ENCODE measurements at regions not wholly inside any gene's neighbourhood (a gene's known extent, or its start where the extent isn't known, plus 50 kb on each side); places are given as distances from the start of the nearest gene placed in this dataset.

DNA sequence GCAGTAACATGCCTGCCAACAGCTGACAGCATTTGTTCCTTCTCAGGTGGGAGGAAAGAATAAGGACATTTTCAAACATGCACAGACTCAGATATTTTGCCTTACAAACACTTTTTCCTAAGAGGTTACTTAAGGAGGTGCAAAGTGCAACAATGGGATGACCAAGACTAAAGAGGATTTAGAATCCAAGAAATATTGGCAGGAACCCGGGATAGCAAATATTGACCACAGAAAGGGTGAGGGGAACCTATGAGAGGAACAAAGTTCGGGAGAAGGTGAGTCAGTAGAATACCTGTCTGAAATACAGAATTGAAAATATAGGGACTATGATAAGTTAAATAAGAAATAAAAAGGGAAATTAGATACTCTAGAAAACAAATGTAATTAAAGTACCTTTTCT lies 321.9 kb upstream of the EMCN start:
- no peak overlapping the region for H3K4me3 ChIP-seq (ENCODE audit: low read depth, low read length, poor library complexity, severe bottlenecking)
- no peaks in the 10 kb centered on the region for H3F3A ChIP-seq (ENCODE audit: insufficient read depth, low read length)
- H2AFZ ChIP-seq (ENCODE audit: low read length): no peak overlapping the region
- no peaks in the 10 kb centered on the region for H3K9me2 ChIP-seq (ENCODE audit: low read depth, low read length)
- H3K4me2 ChIP-seq (ENCODE audit: low read length): no peak overlapping the region
- no peaks in the 10 kb centered on the region for H3K9me3 ChIP-seq (ENCODE audit: low read length)
- H4K20me1 ChIP-seq (ENCODE audit: insufficient read depth, low read length): no peaks in the 10 kb centered on the region
- H3K4me1 ChIP-seq (ENCODE audit: insufficient read depth, low read length, severe bottlenecking): no peaks in the 10 kb centered on the region
- H3K79me2 ChIP-seq (ENCODE audit: insufficient read depth, low read length): no peaks in the 10 kb centered on the region
- H3K36me3 ChIP-seq (ENCODE audit: insufficient read depth, low read length): no peaks in the 10 kb centered on the region
- H3K27me3 ChIP-seq (ENCODE audit: insufficient read depth, low read length): no peaks in the 10 kb centered on the region
- H3K27ac ChIP-seq (ENCODE audit: low read depth, low read length, poor library complexity, severe bottlenecking): no peak overlapping the region
- H3K9ac ChIP-seq (ENCODE audit: low read length): no peak overlapping the region
- TF ChIP-seq, protein P1, sequence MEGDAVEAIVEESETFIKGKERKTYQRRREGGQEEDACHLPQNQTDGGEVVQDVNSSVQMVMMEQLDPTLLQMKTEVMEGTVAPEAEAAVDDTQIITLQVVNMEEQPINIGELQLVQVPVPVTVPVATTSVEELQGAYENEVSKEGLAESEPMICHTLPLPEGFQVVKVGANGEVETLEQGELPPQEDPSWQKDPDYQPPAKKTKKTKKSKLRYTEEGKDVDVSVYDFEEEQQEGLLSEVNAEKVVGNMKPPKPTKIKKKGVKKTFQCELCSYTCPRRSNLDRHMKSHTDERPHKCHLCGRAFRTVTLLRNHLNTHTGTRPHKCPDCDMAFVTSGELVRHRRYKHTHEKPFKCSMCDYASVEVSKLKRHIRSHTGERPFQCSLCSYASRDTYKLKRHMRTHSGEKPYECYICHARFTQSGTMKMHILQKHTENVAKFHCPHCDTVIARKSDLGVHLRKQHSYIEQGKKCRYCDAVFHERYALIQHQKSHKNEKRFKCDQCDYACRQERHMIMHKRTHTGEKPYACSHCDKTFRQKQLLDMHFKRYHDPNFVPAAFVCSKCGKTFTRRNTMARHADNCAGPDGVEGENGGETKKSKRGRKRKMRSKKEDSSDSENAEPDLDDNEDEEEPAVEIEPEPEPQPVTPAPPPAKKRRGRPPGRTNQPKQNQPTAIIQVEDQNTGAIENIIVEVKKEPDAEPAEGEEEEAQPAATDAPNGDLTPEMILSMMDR (IDR thresholded peaks at IDR 0.05; ENCODE audit: low read length): no peak
- TF ChIP-seq EZH2 (IDR thresholded peaks at IDR 0.05; ENCODE audit: borderline replicate concordance, low read length): no peak

DNA sequence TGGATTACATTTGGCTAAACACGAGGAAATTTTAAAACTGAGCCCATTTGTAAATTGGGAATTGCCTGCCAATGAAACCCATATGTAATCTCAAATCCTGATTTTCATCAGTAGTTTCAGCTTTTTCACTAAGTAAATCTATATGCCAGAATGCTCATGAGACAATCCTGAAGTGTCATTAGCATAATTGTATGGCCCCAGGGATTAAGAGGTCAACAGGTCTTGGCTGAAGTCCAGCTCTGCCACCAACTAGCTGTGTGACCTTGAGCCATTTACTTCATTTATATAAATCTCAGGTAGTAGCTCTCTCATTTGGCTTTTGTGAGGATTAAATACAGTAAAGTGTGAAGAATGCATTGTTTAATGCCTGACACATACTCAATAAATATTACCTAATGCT lies 320.5 kb upstream of the EMCN start:
- TF ChIP-seq, protein P1 (IDR thresholded peaks at IDR 0.05; ENCODE audit: low read length): no peak

DNA sequence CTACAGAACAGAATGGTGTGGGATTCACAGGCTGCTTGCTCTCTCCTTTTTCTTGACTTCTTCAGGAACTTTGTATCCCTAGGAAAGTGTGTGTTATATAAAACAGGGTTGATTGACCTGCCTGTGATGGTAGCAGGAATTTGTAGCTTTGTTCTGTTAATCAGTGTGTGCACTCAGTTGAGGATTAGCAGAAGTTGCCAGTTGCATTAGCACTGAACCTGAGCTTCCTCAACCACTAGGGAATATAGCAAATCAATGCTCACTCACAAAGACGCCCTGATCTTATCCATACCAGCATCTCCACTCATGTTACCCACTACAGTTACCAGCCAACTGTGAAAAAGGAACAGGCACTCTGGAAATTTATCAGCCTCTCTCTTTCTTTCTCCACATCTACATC lies 319.1 kb upstream of the EMCN start:
- Histone ChIP-seq H2AFZ (ENCODE audit: low read length) (no peak overlapping the region), H3K4me1 (ENCODE audit: insufficient read depth, low read length, severe bottlenecking) (no peaks in the 10 kb centered on the region), H3K27ac (ENCODE audit: low read depth, low read length, poor library complexity, severe bottlenecking) (no peak overlapping the region), H3K79me2 (ENCODE audit: insufficient read depth, low read length) (no peaks in the 10 kb centered on the region), H3K9me2 (ENCODE audit: low read depth, low read length) (no peaks in the 10 kb centered on the region), H3K27me3 (ENCODE audit: insufficient read depth, low read length) (no peaks in the 10 kb centered on the region), H3K9me3 (ENCODE audit: low read length) (no peaks in the 10 kb centered on the region), H3K4me2 (ENCODE audit: low read length) (no peak overlapping the region), H3K36me3 (ENCODE audit: insufficient read depth, low read length) (no peaks in the 10 kb centered on the region), H3K9ac (ENCODE audit: low read length) (no peak overlapping the region), H4K20me1 (ENCODE audit: insufficient read depth, low read length) (no peaks in the 10 kb centered on the region), H3K4me3 (ENCODE audit: low read depth, low read length, poor library complexity, severe bottlenecking) (no peak overlapping the region), H3F3A (ENCODE audit: insufficient read depth, low read length) (no peaks in the 10 kb centered on the region)
- TF ChIP-seq, protein P1 (IDR thresholded peaks at IDR 0.05; ENCODE audit: low read length): no peak
- no peak for TF ChIP-seq EZH2 (IDR thresholded peaks at IDR 0.05; ENCODE audit: borderline replicate concordance, low read length)

More for the DNA sequence above, 320.5 kb upstream of the EMCN start:
- no peaks in the 10 kb centered on the region for H3K9me2 ChIP-seq (ENCODE audit: low read depth, low read length)
- H3K27me3 ChIP-seq (ENCODE audit: insufficient read depth, low read length): no peaks in the 10 kb centered on the region
- H4K20me1 ChIP-seq (ENCODE audit: insufficient read depth, low read length): no peaks in the 10 kb centered on the region
- H3K4me3 ChIP-seq (ENCODE audit: low read depth, low read length, poor library complexity, severe bottlenecking): no peak overlapping the region
- no peaks in the 10 kb centered on the region for H3K79me2 ChIP-seq (ENCODE audit: insufficient read depth, low read length)
- no peak overlapping the region for H3K27ac ChIP-seq (ENCODE audit: low read depth, low read length, poor library complexity, severe bottlenecking)
- no peaks in the 10 kb centered on the region for H3K4me1 ChIP-seq (ENCODE audit: insufficient read depth, low read length, severe bottlenecking)
- no peak overlapping the region for H3K9ac ChIP-seq (ENCODE audit: low read length)
- no peak overlapping the region for H2AFZ ChIP-seq (ENCODE audit: low read length)
- no peaks in the 10 kb centered on the region for H3F3A ChIP-seq (ENCODE audit: insufficient read depth, low read length)
- H3K36me3 ChIP-seq (ENCODE audit: insufficient read depth, low read length): no peaks in the 10 kb centered on the region
- H3K4me2 ChIP-seq (ENCODE audit: low read length): no peak overlapping the region
- H3K9me3 ChIP-seq (ENCODE audit: low read length): no peaks in the 10 kb centered on the region
